ENCODE measurements at regions not wholly inside any gene's neighbourhood (a gene's known extent, or its start where the extent isn't known, plus 50 kb on each side); places are given as distances from the start of the nearest gene placed in this dataset.

DNA sequence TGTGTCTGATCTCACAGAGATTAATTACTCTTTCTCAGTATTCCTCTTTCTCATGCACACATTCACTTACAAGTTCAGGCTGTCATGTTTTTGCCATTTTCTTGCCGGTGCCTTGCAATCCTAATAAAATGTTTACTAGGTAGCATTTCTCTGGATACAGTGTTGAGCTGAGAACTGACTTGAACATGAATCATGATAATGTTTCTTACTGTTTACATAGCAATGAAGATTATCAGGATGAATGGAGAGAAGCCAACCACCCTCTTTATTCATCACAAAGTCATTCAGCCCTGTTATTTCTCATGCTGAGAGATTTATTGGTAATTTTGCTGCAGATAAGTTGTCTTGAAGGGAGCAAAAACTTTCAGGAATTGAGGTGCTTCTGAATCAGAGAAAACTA lies 185.5 kb upstream of the ECI2 start:
- Histone ChIP-seq H3K9me3 (replicated peaks in 1 of 3) (no peaks in the 10 kb centered on the region), H3K4me1 (replicated peaks in 1 of 2) (peaks cover 9 to 33% of the 10 kb centered on the region in 2 donors), H3K27me3 (no peaks in the 10 kb centered on the region), H3K27ac (peak overlapping the region in 1 of 5 donors; percentile 72), H3K4me3 (no peak overlapping the region), H3K36me3 (replicated peaks in 1 of 2) (no peaks in the 10 kb centered on the region)
- WGBS, 4 donors: 33 to 51% (median 39%) methylated on average over 1 of the region's 1 CpG
- DNase-seq: no peak
- intact Hi-C loops (cut with DNase I): no loop called here
- TF ChIP-seq POLR2A (IDR thresholded peaks at IDR 0.05): no peak
- TF ChIP-seq, protein P1, sequence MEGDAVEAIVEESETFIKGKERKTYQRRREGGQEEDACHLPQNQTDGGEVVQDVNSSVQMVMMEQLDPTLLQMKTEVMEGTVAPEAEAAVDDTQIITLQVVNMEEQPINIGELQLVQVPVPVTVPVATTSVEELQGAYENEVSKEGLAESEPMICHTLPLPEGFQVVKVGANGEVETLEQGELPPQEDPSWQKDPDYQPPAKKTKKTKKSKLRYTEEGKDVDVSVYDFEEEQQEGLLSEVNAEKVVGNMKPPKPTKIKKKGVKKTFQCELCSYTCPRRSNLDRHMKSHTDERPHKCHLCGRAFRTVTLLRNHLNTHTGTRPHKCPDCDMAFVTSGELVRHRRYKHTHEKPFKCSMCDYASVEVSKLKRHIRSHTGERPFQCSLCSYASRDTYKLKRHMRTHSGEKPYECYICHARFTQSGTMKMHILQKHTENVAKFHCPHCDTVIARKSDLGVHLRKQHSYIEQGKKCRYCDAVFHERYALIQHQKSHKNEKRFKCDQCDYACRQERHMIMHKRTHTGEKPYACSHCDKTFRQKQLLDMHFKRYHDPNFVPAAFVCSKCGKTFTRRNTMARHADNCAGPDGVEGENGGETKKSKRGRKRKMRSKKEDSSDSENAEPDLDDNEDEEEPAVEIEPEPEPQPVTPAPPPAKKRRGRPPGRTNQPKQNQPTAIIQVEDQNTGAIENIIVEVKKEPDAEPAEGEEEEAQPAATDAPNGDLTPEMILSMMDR (IDR thresholded peaks at IDR 0.05): no peak

DNA sequence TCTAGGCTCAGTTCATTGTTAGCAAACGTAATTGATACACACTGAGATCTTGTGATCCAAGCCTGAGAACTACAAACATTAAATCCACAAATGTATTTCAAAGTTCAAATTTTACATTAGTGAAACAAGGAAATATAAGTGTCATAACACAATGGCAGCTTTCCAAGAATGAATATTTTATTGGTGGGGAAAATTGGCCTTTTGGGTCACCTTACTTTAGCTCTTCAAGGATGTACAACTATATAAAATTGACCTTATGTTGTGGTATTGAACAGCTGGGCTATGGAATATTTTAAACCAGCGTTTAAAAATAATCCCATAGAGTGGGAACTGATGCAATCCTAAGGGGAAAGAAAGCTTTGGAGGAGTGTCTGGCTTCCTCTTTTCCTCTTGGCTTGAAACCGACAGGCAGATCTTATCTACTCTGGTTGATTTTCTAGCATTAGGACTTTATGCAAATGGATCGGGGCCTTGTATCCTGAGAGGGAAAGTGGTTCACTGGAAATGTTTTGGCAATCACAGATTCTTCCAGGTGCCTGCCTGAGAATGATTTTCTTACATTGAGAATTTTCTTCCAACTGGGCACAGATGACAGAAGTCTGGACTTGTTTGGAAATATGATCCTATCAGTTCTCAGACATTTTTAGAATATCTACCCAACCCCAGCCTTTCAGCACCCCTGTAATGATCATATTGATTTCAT lies 184.8 kb upstream of the ECI2 start:
- TF ChIP-seq, protein P1 (IDR thresholded peaks at IDR 0.05): no peak
- no peak for TF ChIP-seq POLR2A (IDR thresholded peaks at IDR 0.05)
- WGBS, 4 donors: 41 to 57% (median 49%) methylated on average over 4 of the region's 4 CpGs
- H3K4me3 ChIP-seq: no peak overlapping the region
- no peaks in the 10 kb centered on the region for H3K9me3 ChIP-seq (replicated peaks in 1 of 3)
- H3K4me1 ChIP-seq (replicated peaks in 1 of 2): peaks cover 9 to 33% of the 10 kb centered on the region in 2 donors
- intact Hi-C loops (cut with DNase I): no loop called here
- peak overlapping the region in 1 of 5 donors; percentile 72 for H3K27ac ChIP-seq
- no peak for DNase-seq
- no peaks in the 10 kb centered on the region for H3K36me3 ChIP-seq (replicated peaks in 1 of 2)
- H3K27me3 ChIP-seq: no peaks in the 10 kb centered on the region

DNA sequence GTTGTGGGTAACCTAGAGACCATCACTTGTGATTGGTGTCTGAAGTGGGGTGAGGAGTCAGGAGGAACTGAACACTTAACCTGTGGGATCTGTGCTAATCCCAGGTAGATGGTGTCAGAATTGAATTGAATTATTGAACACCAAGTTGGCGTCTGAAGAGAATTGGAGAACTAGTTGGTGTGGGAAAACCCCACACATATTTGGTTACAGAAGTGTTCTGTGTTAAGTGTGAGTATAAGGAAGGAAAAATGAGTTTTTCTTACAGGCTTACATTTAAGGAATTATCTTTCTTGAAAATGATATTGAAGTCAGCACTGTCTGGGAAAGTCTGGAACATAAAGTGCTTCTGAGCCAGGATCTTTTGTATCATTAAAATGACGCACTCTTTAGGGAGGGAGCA lies 182.9 kb upstream of the ECI2 start:
- no peaks in the 10 kb centered on the region for H3K27me3 ChIP-seq
- no peaks in the 10 kb centered on the region for H3K9me3 ChIP-seq (replicated peaks in 1 of 3)
- no peak for DNase-seq
- no peak for TF ChIP-seq POLR2A (IDR thresholded peaks at IDR 0.05)
- TF ChIP-seq, protein P1 (IDR thresholded peaks at IDR 0.05): no peak
- H3K4me3 ChIP-seq: no peak overlapping the region
- intact Hi-C loops (cut with DNase I): no loop called here
- no peaks in the 10 kb centered on the region for H3K36me3 ChIP-seq (replicated peaks in 1 of 2)
- H3K4me1 ChIP-seq (replicated peaks in 1 of 2): peaks cover 9 to 33% of the 10 kb centered on the region in 2 donors
- no peak overlapping the region for H3K27ac ChIP-seq
- 62 to 90% (median 69%) methylated on average over 2 of the region's 2 CpGs for WGBS, 4 donors

DNA sequence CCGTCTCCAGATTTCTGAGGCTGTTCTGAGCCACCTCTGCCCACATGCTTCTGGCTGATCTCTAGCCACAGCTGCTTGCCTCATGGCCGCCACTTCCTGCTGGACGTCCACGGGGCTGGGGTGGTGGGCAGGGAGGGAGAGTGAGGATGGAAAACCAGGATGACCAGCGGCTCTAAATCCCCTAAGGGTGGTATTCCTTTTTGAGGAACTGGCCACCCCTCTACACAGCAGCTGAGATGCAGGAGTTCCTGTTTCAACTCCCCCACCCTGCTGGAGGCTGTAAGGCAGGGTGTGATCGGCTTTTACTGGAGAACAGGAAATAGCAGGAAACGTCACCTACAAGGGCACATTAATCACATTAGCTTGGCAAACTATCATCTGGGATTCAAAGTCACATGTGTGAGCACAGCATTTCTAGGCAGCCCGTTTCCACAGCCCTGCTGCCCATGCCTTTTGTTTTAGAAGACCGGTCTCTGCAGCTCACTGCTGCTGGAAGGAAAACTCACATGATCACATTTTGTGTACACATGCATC lies 181.6 kb upstream of the ECI2 start:
- no peaks in the 10 kb centered on the region for H3K27me3 ChIP-seq
- TF ChIP-seq, protein P1 (IDR thresholded peaks at IDR 0.05): peak in 2 of 6 experiments; percentile 18 to 20
- no peak for TF ChIP-seq POLR2A (IDR thresholded peaks at IDR 0.05)
- H3K27ac ChIP-seq: peak overlapping the region in 2 of 5 donors; percentile 57 to 74
- H3K4me3 ChIP-seq: peak overlapping the region in 1 of 4 donors; percentile 2
- H3K9me3 ChIP-seq (replicated peaks in 1 of 3): peaks cover 0 to 12% (median 9%) of the 10 kb centered on the region in 3 donors
- 27 to 40% (median 32%) methylated on average over 7 to 9 of the region's 9 CpGs for WGBS, 4 donors
- DNase-seq: peak; percentile 33 to 76 (median 66)
- H3K36me3 ChIP-seq (replicated peaks in 1 of 2): no peaks in the 10 kb centered on the region
- H3K4me1 ChIP-seq (replicated peaks in 1 of 2): peaks cover 9 to 33% of the 10 kb centered on the region in 2 donors
- intact Hi-C loops (cut with DNase I): no loop called here

All from adrenal gland (tissue), 9 donors.